Peyer's patch (tissue), 4 donors: ENCODE measurements at regions not wholly inside any gene's neighbourhood (a gene's known extent, or its start where the extent isn't known, plus 50 kb on each side); places are given as distances from the start of the nearest gene placed in this dataset.

ENCODE experiments used
- DNase-seq, 3 donors: peaks; one replicate each; pipeline ENCODE4 v3.0.0-alpha.2; 2017 to 2019
- H3K27ac ChIP-seq, 4 donors: fragments of 200-600 bp; sonication (generic); one replicate each; pipeline ENCODE4 v1.5.1; 2016 to 2019
- H3K27me3 ChIP-seq, 2 donors: fragments of 200-600 bp; sonication (generic); one replicate each; pipeline ENCODE4 v1.5.1; 2019
- H3K36me3 ChIP-seq, 3 donors: fragments of 200-600 bp; sonication (generic); one replicate each; pipeline ENCODE4 v1.5.1; 2016 to 2019
- H3K4me1 ChIP-seq, 4 donors: fragments of 200-600 bp; sonication (generic); one replicate each; pipeline ENCODE4 v1.5.1; 2016 to 2019
- H3K4me3 ChIP-seq, 4 donors: fragments of 200-600 bp; sonication (generic); 1 replicate in 3 of 4; 2 replicates in 1 of 4; pipeline ENCODE4 v1.5.1; 2016 to 2019; ENCODE audit warnings: mild to moderate bottlenecking in 1 of 4
- H3K9me3 ChIP-seq, 4 donors: fragments of 200-600 bp; sonication (generic); one replicate each; pipeline ENCODE4 v1.5.1; 2016 to 2019; ENCODE audit warnings: mild to moderate bottlenecking in 1 of 4
- CTCF ChIP-seq, 6 experiments: fragments of 450-650 bp in 4 of 6; fragments of 200-600 bp in 2 of 6; sonication (generic) in 1 of 6; IDR thresholded peaks; one replicate each; pipeline ENCODE4 v1.5.1; 2017 to 2019; ENCODE audit warnings: antibody characterized with exemption in 6 of 6, mild to moderate bottlenecking in 3 of 6, moderate library complexity in 1 of 6
- POLR2A ChIP-seq, 2 donors: fragments of 450-650 bp; IDR thresholded peaks; one replicate each; pipeline ENCODE4 v1.5.1; 2017; ENCODE audit warnings: antibody characterized with exemption in 2 of 2, mild to moderate bottlenecking in 2 of 2, moderate library complexity in 2 of 2

- no peak for TF ChIP-seq POLR2A (IDR thresholded peaks at IDR 0.05)
- no peak for TF ChIP-seq CTCF (IDR thresholded peaks at IDR 0.05)
- Histone ChIP-seq H3K4me1 (no peaks in the 10 kb centered on the region), H3K4me3 (no peak overlapping the region), H3K27ac (no peak overlapping the region), H3K9me3 (no peaks in the 10 kb centered on the region), H3K27me3 (no peaks in the 10 kb centered on the region), H3K36me3 (no peaks in the 10 kb centered on the region)
- no peak for DNase-seq
Measured at GRCh38 chr5:74055486-74056106, 429.6 kb downstream of the ARHGEF28 start.

GRCh38 chr5:74054641-74055421 lies 428.8 kb downstream of the ARHGEF28 start:
- Histone ChIP-seq H3K36me3 (no peaks in the 10 kb centered on the region), H3K4me3 (no peak overlapping the region), H3K9me3 (no peaks in the 10 kb centered on the region), H3K27me3 (no peaks in the 10 kb centered on the region), H3K4me1 (no peaks in the 10 kb centered on the region), H3K27ac (no peak overlapping the region)
- no peak for TF ChIP-seq POLR2A (IDR thresholded peaks at IDR 0.05)
- TF ChIP-seq CTCF (IDR thresholded peaks at IDR 0.05): no peak
- no peak for DNase-seq

- no peaks in the 10 kb centered on the region for H3K27me3 ChIP-seq
- H3K36me3 ChIP-seq: no peaks in the 10 kb centered on the region
- H3K9me3 ChIP-seq: no peaks in the 10 kb centered on the region
- DNase-seq: no peak
- no peaks in the 10 kb centered on the region for H3K4me1 ChIP-seq
- no peak overlapping the region for H3K4me3 ChIP-seq
- H3K27ac ChIP-seq: no peak overlapping the region
- TF ChIP-seq POLR2A (IDR thresholded peaks at IDR 0.05) (no peak), CTCF (IDR thresholded peaks at IDR 0.05) (no peak)
Measured at GRCh38 chr5:74054139-74054538, 428.1 kb downstream of the ARHGEF28 start.

- no peaks in the 10 kb centered on the region for H3K9me3 ChIP-seq
- TF ChIP-seq CTCF (IDR thresholded peaks at IDR 0.05): no peak
- no peak for TF ChIP-seq POLR2A (IDR thresholded peaks at IDR 0.05)
- H3K4me3 ChIP-seq: no peak overlapping the region
- H3K27me3 ChIP-seq: no peaks in the 10 kb centered on the region
- H3K27ac ChIP-seq: no peak overlapping the region
- no peaks in the 10 kb centered on the region for H3K4me1 ChIP-seq
- no peaks in the 10 kb centered on the region for H3K36me3 ChIP-seq
- DNase-seq: no peak
Measured at GRCh38 chr5:74052441-74053221, 426.6 kb downstream of the ARHGEF28 start.

GRCh38 chr5:74051076-74051475 lies 425.1 kb downstream of the ARHGEF28 start:
- DNase-seq: no peak
- Histone ChIP-seq H3K9me3 (no peaks in the 10 kb centered on the region), H3K4me1 (no peaks in the 10 kb centered on the region), H3K27ac (no peak overlapping the region), H3K27me3 (no peaks in the 10 kb centered on the region), H3K4me3 (no peak overlapping the region), H3K36me3 (no peaks in the 10 kb centered on the region)
- TF ChIP-seq CTCF (IDR thresholded peaks at IDR 0.05) (no peak), POLR2A (IDR thresholded peaks at IDR 0.05) (no peak)
